ENCODE measurements at regions not wholly inside any gene's neighbourhood (a gene's known extent, or its start where the extent isn't known, plus 50 kb on each side); places are given as distances from the start of the nearest gene placed in this dataset.
"Not testable (repeated sequence)": the region's sequence is repeated elsewhere in the genome, so short reads cannot be mapped to it uniquely, and the experiment has no call there.

DNA sequence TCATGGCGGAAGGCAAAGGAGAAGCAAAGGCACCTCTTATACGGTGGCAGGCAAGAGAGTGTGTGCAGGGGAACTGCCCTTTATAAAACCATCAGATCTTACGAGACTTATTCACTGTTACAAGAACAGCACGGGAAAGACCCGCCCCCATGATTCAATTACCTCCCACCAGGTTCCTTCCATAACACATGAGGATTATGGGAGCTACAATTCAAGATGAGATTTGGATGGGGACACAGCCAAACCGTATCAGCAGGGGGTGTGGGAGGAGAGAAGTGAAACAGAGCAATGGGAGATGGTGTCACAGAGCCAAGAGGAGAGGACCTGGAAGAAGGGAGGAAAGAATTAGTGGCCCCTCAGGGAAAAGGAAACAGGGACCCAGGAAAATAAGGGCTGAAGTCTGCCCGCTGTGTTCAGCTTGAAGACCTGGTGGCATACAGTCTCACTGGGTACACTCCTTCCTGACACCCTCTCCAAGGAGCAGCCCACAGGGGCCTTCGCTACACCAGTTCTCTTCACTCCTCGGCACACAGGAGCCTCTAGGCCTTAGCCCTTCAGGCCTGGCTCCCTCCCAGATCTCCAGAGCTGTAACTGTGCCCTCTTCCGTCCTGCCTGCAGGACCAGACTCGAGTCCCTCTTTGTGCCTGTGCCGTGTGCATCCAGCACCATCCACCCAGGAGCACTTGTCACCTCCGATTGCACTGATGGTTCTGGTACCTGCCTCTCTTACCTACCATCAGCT is 262.1 kb downstream of the EIPR1 start:
- DNase-seq (ENCODE audit: low spot score) = no peak

DNA sequence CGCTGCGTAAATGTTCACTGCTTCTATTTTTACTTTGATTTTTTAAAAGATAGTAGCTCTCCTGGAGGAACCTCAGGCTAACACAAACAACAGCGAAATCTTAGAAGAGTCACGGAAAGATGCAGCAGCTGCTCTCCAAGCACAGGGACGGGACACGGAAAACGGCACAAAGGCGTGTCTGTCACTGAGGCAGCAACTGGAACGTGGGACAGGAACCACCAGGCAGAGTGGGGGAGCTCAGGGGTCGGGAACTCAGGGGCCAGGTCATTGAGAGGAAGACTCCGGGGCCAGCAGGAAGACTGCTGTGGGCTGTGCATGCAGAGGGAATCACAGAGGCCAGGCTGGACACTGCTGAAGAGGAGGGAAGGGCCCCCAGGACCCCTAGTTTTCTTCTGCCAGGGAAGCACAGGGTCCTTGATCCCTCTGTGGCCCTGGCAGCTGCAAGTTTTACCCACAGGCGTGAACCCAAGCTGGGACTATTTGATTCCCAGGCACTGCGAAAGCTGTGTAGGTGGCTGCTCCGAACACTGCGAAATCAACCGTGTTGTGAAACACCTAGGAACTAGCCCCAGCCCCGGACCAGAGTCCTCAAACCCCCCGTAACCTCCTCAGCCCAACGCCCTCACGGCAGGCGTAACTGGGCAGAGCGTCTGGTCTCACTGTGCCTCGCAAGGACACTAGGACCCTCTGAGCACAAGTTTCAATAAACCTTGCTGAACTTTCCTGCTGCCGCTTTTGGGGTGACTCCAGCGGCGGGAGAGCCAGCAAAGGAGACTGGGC is 263.0 kb downstream of the EIPR1 start:
- DNase-seq (ENCODE audit: low spot score) = no peak

DNA sequence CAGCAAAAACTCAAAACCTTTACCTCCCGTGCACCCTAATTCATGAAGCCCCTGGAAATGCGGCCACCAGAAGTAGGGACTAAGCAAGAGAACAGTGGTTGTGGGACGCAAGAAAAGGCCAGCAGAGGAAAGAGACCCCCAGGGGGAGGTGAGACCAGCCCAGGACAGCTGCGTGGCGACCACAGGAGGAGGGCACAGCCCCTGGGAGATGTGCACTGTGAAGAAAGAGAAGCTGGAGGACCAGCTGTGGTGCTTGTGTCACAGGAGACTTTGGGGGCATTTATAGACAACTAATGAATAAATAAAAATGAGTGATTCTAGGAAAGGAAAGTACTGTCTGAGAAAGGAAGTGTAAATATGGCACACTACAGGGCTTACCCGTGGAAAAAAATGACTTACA is 263.8 kb downstream of the EIPR1 start:
- no peak for DNase-seq (ENCODE audit: low spot score)

DNA sequence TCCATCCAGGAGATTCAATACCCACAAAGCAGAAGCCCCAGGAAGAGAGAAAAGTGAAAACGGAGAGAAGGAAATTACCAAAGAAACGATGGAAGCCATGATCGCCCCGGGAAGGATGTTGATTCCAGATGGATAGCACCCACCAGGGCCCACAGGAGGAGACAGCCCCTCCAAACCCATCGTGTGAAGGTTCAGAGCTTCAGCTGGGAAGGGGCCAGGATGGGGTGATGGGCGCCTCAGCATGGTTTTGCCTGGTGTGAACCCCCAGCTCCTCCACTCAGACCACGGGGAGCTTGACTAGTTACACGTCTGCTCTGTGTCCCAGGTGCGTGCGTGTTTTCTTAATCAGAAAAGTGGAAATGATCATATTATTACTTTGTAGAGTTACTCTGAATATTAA is 264.5 kb downstream of the EIPR1 start:
- DNase-seq (ENCODE audit: low spot score) = no peak

DNA sequence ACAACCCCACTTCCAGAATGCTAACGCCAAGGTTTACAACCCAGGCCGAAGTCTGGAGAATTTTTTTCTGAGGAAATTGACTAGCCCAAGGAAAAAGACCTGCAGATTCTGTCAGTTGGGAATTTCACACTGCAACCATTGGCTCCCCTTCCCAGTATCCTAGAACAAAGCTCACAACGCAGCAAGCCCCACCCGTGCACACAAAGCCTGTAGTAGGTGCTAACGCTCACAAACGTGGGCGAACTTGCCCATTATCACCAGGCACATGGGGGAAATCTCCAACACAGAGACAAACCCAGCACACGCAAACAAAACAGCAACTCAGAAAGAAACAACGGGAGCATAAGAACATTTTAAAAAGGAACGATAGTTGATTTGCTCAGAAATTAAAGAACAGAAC is 265.1 kb downstream of the EIPR1 start:
- no peak for DNase-seq (ENCODE audit: low spot score)

DNA sequence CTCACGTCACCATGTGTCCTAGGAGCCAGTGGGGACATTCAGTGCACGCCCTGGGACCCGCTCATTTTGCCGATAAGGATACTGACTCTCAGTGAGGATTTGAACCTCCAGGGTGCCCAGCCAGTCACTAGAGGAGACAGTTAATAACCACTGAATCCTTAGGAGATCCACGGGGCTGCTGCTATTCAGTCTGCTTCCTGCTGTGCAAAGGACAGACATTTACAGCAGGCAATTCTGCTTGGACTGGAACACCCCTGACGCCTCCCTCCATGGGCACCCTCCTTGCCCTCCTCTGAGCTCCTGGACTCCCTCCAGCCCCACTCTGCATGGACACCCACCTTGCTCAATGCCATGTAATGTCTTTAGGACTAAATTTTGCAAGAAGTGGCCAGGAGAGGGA is 265.5 kb downstream of the EIPR1 start:
- DNase-seq (ENCODE audit: low spot score) = no peak

DNA sequence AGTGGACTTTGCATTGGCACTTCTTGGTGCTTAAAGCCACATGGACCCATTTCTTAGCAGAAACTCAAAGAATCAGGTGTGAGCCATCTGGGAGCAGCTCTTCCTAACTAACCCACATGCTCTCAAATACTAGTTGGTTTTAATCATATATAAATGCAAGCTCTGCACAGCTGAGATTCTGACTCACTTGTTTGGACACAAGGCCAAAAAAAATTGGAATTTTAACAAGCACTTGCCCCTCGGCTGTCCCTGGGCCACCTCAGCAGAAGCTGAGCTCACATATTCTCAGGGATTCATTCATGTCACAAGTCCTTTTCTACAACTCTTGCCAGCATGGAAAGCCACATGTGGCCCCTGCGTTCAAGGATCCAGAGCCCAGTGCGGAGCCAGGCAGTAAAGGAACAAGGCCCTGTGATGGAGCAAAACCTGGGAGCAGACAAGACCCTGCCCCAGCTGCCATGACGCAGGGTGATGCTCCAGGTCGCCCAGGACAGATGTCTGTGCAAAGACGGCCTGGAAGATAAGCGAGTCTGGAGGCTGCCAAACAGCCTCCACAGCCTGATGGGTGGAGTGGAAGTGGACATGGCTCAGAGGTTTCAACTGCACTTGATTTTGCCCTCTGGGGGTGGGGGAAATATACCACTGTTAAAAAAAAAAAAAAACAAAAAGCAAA is 266.5 kb downstream of the EIPR1 start:
- no peak for DNase-seq (ENCODE audit: low spot score)

DNA sequence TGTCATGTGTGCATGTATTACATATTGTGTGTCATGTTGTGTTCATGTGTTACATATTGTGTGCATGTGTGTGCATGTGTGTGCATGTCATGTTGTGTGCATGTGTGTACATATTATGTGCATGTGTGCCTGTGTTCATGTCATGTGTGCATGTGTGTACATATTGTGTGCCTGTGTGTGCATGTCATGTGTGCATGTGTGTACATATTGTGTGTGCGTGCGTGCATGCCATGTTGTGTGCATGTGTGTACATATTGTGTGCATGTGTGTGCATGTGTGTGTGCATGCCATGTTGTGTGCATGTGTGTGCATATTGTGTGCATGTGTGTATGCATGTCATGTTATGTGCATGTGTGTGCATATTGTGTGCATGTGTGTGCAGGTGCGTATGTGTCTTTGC is 267.1 kb downstream of the EIPR1 start:
- DNase-seq (ENCODE audit: low spot score) = no peak

DNA sequence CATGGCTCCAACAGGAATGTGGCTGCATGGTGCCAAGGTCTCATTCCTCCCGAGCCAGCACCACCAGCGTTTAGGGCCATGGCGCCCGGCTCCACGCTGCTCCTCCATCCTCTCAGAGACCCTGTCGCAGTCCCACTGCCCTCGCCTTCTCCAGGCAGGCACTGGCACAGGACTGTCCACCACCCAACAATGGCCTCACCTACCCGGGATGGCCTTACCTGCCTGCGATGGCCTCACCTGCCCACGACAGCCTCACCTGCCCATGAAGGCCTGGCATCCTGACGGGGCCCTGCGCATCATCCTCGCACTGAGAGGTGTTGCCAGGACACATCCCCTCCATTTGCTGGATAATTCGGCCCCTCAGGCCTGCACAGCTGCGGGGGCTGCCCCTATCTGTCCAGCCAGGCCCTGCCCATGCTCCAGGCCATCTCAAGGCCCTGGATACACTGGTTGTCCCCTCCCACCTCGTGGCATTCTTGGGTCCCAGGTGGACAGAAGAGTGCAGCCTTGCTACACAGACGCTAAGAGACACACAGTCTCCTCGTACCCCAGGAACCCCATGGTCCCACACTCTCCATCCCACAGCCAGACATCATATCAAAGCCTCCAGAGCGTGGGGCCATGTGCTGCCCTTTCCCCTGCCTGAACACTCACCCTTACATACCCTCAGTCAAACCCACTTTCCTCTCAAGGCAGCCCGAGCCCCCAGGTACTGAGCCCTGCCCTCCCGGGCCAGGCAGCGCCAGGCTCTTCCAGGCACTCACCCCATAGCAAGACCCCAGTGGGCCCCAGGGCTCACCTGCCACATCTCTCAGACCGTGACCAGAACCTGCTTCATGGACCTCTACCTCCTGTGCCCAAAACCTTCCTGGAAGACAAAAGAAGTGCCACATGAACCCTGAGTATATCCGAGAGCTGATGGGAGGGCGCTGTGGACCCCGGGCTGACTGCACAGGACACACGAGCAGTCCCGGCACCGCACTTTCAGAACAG is 268.6 kb downstream of the EIPR1 start:
- no peak for DNase-seq (ENCODE audit: low spot score)

DNA sequence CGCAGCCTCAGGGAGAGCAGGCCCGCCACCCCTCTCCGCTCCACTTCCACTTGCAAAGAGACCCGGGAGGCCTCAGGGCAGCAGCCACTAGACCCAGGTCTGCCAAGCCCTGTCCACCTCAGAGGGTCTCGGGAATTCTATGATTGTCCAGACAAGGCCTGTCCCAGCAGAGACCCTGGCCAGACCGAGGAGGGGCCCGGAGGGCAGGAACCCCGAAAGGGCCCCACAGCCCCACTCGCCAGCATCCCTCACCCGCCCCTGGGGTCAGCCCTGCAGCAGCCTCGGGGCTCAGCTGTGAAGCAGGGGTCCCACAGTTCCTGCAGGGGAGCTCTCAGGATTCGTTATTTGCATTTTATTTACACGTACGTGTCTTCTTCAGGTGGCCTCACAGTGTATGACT is 269.5 kb downstream of the EIPR1 start:
- DNase-seq (ENCODE audit: low spot score) = no peak

DNA sequence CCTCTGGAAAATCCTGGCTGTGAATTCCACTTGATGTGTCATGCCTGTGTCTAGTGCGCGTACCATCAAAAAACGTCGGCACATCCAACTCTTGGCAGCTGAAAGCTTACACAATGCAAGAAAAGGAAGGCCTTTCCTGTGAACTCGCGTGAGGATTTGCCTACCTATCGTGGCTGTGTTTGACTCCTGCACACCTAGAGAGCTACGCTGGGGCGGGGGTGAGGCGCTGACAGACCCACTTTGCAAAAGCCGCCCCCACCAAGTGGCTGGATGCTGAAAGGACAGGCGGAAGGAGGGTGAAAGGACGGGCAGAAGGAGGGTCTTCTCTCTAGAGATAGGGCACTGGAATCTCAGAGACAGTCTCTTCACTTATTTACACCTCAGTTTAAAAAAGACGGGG is 270.1 kb downstream of the EIPR1 start:
- DNase-seq (ENCODE audit: low spot score) = no peak

DNA sequence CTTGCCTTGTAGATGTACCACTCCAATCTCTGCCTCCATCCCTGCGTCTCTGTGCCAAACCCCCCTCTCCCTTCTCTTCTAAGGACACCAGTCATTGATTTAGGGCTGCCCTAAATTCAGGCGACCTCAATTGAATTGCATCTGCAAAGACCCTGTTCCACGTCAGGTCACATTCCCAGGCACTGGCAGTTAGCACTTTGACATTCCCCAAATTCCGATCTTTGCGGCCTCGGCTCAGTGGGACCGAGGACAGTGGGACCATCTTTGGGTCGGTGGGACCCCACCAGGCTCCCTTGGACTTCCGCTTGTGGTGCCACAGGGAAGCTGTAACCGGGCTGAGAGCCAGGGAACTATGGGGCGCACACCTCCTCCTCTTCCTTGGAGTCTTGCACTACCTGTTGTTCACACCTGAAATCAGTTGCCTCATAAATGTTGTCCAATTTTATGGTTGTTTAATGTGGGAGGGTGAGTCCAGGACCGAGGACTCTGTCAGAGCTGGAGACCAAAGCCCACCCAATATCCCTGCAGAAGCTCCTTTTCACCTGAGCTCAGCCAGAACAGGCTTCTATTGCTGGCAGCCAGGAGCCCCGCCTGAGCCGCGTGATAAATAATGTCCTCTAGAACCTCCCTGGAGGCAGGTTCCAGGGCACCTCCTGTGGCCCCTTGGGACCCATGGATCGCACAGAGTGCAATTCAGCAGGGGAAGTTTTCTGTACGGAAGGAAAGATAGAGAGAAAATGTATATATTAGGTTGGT is 271.6 kb downstream of the EIPR1 start:
- DNase-seq (ENCODE audit: low spot score) = no peak

DNA sequence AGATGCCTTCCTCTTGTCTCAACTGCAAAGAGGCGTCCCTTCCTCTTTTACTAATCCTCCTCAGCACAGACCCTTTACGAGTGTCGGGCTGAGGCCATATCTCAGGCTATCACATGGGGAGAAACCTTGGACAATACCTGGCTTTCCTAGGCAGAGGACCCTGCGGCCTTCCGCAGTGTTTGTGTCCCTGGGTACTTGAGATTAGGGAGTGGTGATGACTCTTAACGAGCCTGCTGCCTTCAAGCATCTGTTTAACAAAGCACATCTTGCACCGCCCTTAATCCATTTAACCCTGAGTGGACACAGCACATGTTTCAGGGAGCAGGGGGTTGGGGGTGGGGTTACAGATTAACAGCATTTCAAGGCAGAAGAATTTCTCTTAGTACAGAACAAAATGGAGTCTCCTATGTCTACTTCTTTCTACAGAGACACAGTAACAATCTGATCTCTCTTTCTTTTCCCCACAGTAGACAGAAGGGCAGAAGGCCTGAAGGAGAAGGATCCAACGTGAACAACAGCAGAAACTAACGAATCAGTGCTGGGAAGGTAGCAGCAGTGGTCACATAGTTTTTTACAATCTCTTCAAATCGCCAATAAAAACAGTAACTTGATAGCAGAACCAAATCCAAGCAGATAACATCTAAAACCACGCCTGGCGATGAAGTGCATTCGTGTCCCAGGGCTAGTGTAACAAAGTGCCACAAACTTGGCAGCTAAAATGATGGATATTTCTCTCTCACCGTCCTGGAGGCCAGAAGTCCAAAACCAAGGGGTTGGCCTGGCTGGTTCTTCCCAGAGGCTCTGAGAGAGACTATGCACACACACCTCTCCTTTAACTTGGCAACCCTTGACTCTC is 272.4 kb downstream of the EIPR1 start:
- not testable (repeated sequence) for DNase-seq (ENCODE audit: low spot score)

DNA sequence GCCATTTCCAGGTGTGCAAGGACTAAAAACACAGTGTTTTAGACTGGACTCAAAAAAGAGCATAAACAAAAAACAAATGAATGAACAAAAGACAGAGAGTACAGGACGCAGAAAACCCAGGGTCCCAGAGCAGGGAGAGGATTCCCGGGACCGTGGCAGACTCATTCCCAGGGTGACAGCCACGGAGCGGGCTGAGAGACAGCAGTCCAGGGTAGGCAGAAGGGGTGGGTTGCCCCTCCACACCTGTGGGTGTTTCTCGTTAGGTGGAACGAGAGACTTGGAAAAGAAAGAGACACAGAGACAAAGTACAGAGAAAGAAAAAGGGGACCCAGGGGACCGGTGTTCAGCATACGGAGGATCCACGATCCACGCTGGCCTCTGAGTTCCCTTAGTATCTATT is 273.4 kb downstream of the EIPR1 start:
- no peak for DNase-seq (ENCODE audit: low spot score)

DNA sequence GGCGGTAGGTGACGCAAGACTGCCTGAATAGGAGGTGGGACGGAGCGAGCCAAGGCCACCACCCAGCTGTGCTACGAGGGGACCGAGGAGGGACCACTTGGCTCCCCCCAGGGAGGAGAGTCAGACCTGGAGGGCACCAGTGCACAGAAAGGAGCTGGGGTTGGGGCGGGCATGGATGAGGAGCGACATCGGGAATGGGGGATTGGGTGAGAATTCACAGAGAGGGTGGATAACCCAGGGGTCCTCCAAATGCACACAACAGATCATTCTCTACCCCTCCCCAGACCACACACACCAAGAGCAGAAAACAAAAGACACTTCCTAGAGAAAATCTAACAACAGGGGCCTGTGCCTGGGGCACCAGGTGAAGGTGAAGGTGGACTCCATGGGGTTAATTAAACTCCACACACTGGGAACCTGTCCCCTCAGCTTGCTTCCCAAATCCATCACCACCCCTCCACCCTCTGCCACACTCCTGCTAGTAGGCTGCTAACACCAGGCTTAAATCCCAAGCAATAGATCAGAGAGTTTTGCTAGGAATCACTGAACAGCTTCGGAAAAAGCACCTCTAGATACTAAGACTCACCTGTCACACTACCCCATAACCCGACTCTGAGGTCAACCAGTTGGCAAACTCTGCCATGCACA is 274.6 kb downstream of the EIPR1 start:
- no peak for DNase-seq (ENCODE audit: low spot score)

DNA sequence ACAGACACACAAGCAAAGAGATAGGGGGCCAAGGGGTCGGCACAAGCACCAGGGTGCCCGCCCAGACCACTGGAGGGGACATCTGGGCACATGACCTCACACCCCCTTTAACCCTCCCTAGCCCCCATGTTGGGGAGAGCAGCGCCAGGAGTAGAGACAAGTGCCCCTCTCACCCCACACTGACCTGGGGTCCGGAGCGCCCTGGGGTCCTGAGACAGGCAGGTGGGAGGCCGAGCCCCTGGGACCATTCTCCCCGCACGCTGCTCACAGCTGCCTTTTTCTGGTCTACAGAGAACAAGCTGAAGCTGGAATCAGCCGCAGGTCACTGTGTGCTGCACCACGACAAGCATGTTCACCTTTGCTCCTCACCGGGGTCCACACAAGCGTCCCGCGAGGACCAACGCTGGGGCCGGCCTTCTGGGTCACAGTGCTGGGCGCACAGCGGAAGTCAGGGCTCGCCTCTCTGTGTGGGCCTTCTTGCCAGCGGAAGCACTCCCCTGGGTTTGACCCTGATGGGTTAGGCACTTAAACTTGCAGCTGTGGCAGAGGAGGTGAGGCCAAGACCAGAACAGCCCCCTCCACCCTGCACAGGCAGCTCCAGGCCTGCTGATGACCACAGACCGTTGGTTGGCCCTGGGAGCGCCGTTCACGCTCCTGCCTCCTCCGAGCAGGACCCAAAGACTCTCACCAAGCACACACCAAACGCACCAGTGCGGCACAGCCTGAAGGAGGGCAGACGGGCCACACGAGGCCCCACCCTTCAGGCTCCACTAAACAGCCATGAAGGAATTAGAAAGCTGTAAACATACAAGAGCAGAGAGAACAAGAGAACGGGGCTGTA is 275.3 kb downstream of the EIPR1 start:
- DNase-seq (ENCODE audit: low spot score) = no peak

DNA sequence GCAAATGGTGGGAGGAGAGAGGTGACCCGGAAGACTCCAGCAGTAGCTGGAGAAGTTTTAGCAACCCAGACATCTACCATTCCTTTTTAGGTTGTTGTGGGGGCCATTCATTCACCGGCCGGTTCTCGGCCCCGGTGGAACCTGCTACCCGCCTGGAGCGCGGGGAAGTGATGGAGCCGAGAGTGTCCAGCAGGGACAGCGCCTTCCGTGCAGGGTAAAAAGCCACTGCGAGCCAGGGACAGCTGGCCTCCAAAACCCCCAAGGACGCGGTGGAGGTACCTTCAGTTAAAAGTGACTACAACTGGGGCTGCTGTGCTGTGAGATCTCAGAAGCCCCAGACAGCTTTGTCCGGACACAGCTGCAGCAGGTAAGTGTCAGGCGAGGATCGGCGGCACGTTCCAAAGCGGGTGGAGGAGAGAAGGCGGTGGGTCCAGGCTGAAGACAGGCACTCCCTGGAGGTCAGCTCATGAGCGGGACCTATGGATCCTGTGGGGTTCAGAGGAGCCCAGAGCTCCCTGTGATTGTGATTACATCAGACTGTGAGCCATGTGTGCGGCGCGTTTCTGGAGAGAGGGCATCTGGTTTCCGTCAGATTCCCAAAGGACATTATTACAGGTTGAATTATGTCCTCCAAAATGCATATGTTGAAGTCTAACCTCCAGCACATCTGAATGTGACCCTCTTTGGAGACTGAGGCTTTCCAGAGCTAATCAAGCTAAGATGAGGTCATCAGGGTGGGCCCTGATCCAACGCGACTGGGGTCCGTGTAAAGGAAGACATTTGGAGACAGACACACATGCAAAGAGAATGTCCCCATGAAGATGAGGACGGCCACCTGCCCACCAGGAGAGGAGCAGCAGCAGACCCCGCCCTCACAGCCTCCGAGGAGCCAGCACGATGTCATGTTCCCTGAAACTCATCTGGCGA is 276.3 kb downstream of the EIPR1 start:
- DNase-seq (ENCODE audit: low spot score) = no peak

DNA sequence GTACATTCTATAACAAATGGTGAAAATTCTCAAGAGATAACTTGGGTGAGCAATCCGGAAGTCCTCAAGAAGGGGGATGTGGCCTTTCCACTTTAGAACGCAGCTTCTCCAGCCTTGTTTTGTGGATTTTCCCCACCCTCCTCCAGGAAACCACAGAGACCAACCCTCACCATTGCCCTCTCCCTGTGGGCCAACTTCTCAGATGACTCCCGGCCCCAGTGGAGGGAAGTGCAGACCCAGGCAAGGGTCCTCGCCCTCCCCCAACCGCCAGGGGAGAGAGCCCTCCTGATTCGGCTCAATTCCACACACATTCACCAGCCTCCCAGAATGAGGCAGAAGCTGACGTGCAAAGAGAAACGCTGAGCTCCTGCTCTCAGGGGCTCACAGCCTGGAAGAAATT is 277.2 kb downstream of the EIPR1 start:
- no peak for DNase-seq (ENCODE audit: low spot score)

All from HuH-7 (cell line).